HepG2 (cell line): ENCODE measurements at regions not wholly inside any gene's neighbourhood (a gene's known extent, or its start where the extent isn't known, plus 50 kb on each side); places are given as distances from the start of the nearest gene placed in this dataset.
A peak's percentile ranks its signal among the peaks of the same experiment; 100 is the strongest.

Experiments
- GABPA ChIP-seq, 2 experiments: IDR thresholded peaks; 2 replicates each; pipeline ENCODE4 v1.6.1; 2011 to 2016; ENCODE audit warnings: low read depth in 2 of 2, low read length in 1 of 2, missing biosample characterization in 1 of 2, missing genetic modification characterization in 1 of 2
- KDM2A ChIP-seq: sonication (generic); formaldehyde crosslinking; IDR thresholded peaks from 2 replicates; pipeline ENCODE4 v1.4.0; 2020; ENCODE audit warnings: low read depth, missing genetic modification reagents, borderline replicate concordance
- KDM6A ChIP-seq: IDR thresholded peaks from 2 replicates; pipeline ENCODE4 v1.6.1; 2016; ENCODE audit warnings: low read depth
- KIAA2018 ChIP-seq: sonication (generic); formaldehyde crosslinking; IDR thresholded peaks from 2 replicates; pipeline ENCODE4 v1.5.0; 2020; ENCODE audit warnings: mild to moderate bottlenecking, missing genetic modification reagents, borderline replicate concordance
- KMT2B ChIP-seq: IDR thresholded peaks from 2 replicates; pipeline ENCODE4 v1.6.1; 2016; ENCODE audit warnings: missing genetic modification reagents, missing compliant biosample characterization
- MAX ChIP-seq: IDR thresholded peaks from 2 replicates; pipeline ENCODE4 v1.6.1; 2012; ENCODE audit warnings: inconsistent platforms
- MYC ChIP-seq: sonication (generic); formaldehyde crosslinking; IDR thresholded peaks from 2 replicates; pipeline ENCODE4 v1.9.0; 2021; ENCODE audit warnings: missing genetic modification reagents, borderline replicate concordance
- NR2C2 ChIP-seq: sonication (generic); formaldehyde crosslinking; IDR thresholded peaks from 2 replicates; pipeline ENCODE4 v1.4.0; 2020; ENCODE audit warnings: missing genetic modification reagents, mild to moderate bottlenecking, moderate library complexity, borderline replicate concordance
- RBFOX2 ChIP-seq: fragments of 200-400 bp; formaldehyde crosslinking; IDR thresholded peaks from 2 replicates; pipeline ENCODE4 v1.6.1; 2017; ENCODE audit warnings: low read depth, mild to moderate bottlenecking, low read length
- RELA ChIP-seq: sonication (generic); formaldehyde crosslinking; IDR thresholded peaks from 2 replicates; pipeline ENCODE4 v1.4.0; 2020; ENCODE audit warnings: missing genetic modification reagents
- SIN3A ChIP-seq: IDR thresholded peaks from 2 replicates; pipeline ENCODE4 v1.6.1; 2011; ENCODE audit warnings: low read depth, mild to moderate bottlenecking, control low read depth, low read length, borderline replicate concordance
- SOX6 ChIP-seq, 2 experiments: fragments of 450-650 bp in 1 of 2; sonication (generic) in 1 of 2; formaldehyde crosslinking in 1 of 2; IDR thresholded peaks; 2 replicates each; pipeline versions ENCODE4 v1.4.0 to v1.6.1; 2017 to 2020; ENCODE audit warnings: antibody characterized with exemption in 1 of 2, mild to moderate bottlenecking in 1 of 2, missing genetic modification reagents in 1 of 2
- TAF1 ChIP-seq: sonication (generic); formaldehyde crosslinking; IDR thresholded peaks from 2 replicates; pipeline ENCODE4 v1.4.0; 2020; ENCODE audit warnings: missing genetic modification reagents
- ZNF138 ChIP-seq: sonication (generic); formaldehyde crosslinking; IDR thresholded peaks from 2 replicates; pipeline ENCODE4 v1.5.0; 2020; ENCODE audit warnings: mild to moderate bottlenecking, low read depth, missing genetic modification reagents
- ZNF160 ChIP-seq: sonication (generic); formaldehyde crosslinking; IDR thresholded peaks from 2 replicates; pipeline ENCODE4 v1.8.0; 2022; ENCODE audit warnings: mild to moderate bottlenecking, inconsistent platforms, missing genetic modification reagents
- ZNF251 ChIP-seq: sonication (generic); formaldehyde crosslinking; IDR thresholded peaks from 2 replicates; pipeline ENCODE4 v1.9.0; 2021; ENCODE audit warnings: mild to moderate bottlenecking, missing genetic modification reagents
- ZNF652 ChIP-seq: IDR thresholded peaks from 2 replicates; pipeline ENCODE4 v1.6.1; 2016; ENCODE audit warnings: low read depth, borderline replicate concordance
- ZNF766 ChIP-seq: sonication (generic); formaldehyde crosslinking; IDR thresholded peaks from 2 replicates; pipeline ENCODE4 v1.5.0; 2020; ENCODE audit warnings: missing genetic modification reagents, borderline replicate concordance
- ZNF800 ChIP-seq: sonication (generic); formaldehyde crosslinking; IDR thresholded peaks from 2 replicates; pipeline ENCODE4 v1.4.0; 2020; ENCODE audit warnings: missing genetic modification reagents

GRCh38 chrX:55160685-55161552 lies 59.2 kb upstream of the PAGE5 start (continued):
- peak; percentile 86 for TF ChIP-seq RBFOX2
- TF ChIP-seq NR2C2, result peak; percentile 91
- no peak for TF ChIP-seq ZNF138 (CRISPR knock-in tag)
- TF ChIP-seq KDM6A (CRISPR knock-in tag), result no peak
- 0 out of 2 replicates have a peak, but pooled peaks have one; percentile 38 for TF ChIP-seq ZNF800 (CRISPR knock-in tag)
- TF ChIP-seq MYC (CRISPR knock-in tag), result peak; percentile 44; the same call in 1 of the 2 replicates
- TF ChIP-seq ZNF251, result no peak
- TF ChIP-seq ZNF160 (CRISPR knock-in tag), result no peak
- 0 out of 2 replicates have a peak, but pooled peaks have one; percentile 24 for TF ChIP-seq ZNF766
- no peak for TF ChIP-seq ZNF652 (CRISPR knock-in tag)
- peak; percentile 59; the same call in 1 of the 2 replicates for TF ChIP-seq SIN3A
- peak; percentile 81 for TF ChIP-seq GABPA (IDR thresholded peaks at IDR 0.05; ENCODE audit: low read depth, low read length)
- peak; percentile 93 for TF ChIP-seq GABPA (CRISPR knock-in tag; IDR thresholded peaks at IDR 0.05; ENCODE audit: low read depth)
- no peak for TF ChIP-seq SOX6 (IDR thresholded peaks at IDR 0.05)
- peak; percentile 55 for TF ChIP-seq SOX6 (CRISPR knock-in tag; IDR thresholded peaks at IDR 0.05)
- no peak for TF ChIP-seq RELA (CRISPR knock-in tag)
- peak; percentile 67; the same call in 1 of the 2 replicates for TF ChIP-seq KMT2B (CRISPR knock-in tag)
- TF ChIP-seq KIAA2018 (CRISPR knock-in tag), result no peak
- TF ChIP-seq KDM2A, result peak; percentile 51; the same call in 1 of the 2 replicates
- peak; percentile 70 for TF ChIP-seq MAX
- TF ChIP-seq TAF1 (CRISPR knock-in tag), result peak; percentile 67
